HepG2 (cell line): ENCODE measurements at regions not wholly inside any gene's neighbourhood (a gene's known extent, or its start where the extent isn't known, plus 50 kb on each side); places are given as distances from the start of the nearest gene placed in this dataset.
A peak's percentile ranks its signal among the peaks of the same experiment; 100 is the strongest.

Source experiments
- ATAC-seq: fragments of 200-7000 bp; cut with Tn5 transposase; 3 replicates; pipeline ENCODE4 v1.9.1; 2020; ENCODE audit warnings: mild to moderate bottlenecking, moderate library complexity
- BruUV-seq: library from RNA; stranded (reverse); fragments of 400-500 nt; replicated peaks from 2 replicates; lab custom pipeline; 2021; lab: Mats Ljungman, UMichigan
- CTCF ChIA-PET: fragments of 300-600 bp; formaldehyde crosslinking; extraction: SDS; loops from one replicate; lab custom pipeline; 2021; ENCODE audit warnings: low total read pairs, inconsistent platforms, low intra/inter-chr PET ratio; lab: Yijun Ruan, JAX
- POLR2A ChIA-PET: fragments of 350-600 bp; sonication (Branson Sonifier 250); formaldehyde crosslinking; loops from one replicate; lab custom pipeline; 2020; ENCODE audit warnings: antibody characterized with exemption, inconsistent platforms; lab: Yijun Ruan, JAX
- DNase-seq: peaks from one replicate; pipeline ENCODE4 v3.0.0-alpha.2; 2015; ENCODE audit warnings: low spot score
- FAIRE-seq: peaks from 3 replicates; lab custom pipeline; 2011; peaks lifted over from hg19 to GRCh38; lab: Jason Lieb, UNC
- H2AFZ ChIP-seq: one replicate; pipeline ENCODE4 v1.6.1; 2011; ENCODE audit warnings: low read length, inconsistent platforms
- H3K27ac ChIP-seq: fragments of 300-600 bp; 3 replicates; pipeline ENCODE4 v1.8.0; 2011; ENCODE audit warnings: mixed run types, mild to moderate bottlenecking, mixed read lengths, low read length, inconsistent platforms; ENCODE audit not compliant: insufficient read depth; ENCODE audit errors: extremely low read length
- H3K27me3 ChIP-seq, 2 experiments: fragments of 200-600 bp in 1 of 2; 2 replicates in 1 of 2; 3 replicates in 1 of 2; pipeline versions ENCODE4 v1.6.0 to v1.8.0; 2011; ENCODE audit warnings: low read length in 2 of 2, mild to moderate bottlenecking in 2 of 2, moderate library complexity in 2 of 2, inconsistent platforms in 1 of 2; ENCODE audit not compliant: insufficient read depth in 2 of 2, control insufficient read depth in 1 of 2
- H3K36me3 ChIP-seq, 2 experiments: fragments of 200-600 bp in 1 of 2; replicated peaks in 1 of 2; 2 replicates in 1 of 2; 3 replicates in 1 of 2; pipeline versions ENCODE4 v1.5.1 to v1.8.0; 2011; ENCODE audit warnings: low read length in 2 of 2, inconsistent platforms in 1 of 2; ENCODE audit not compliant: insufficient read depth in 2 of 2, control insufficient read depth in 1 of 2
- H3K4me1 ChIP-seq: 2 replicates; pipeline ENCODE4 v1.5.1; 2012; ENCODE audit warnings: low read length, inconsistent platforms; ENCODE audit not compliant: insufficient read depth
- H3K4me2 ChIP-seq: 2 replicates; pipeline ENCODE4 v1.6.0; 2011; ENCODE audit warnings: low read depth, low read length, inconsistent platforms
- H3K4me3 ChIP-seq, 3 experiments: fragments of 200-600 bp in 1 of 3; sonication (generic), shearing (Covaris generic) in 1 of 3; replicated peaks in 1 of 3; 2 replicates each; pipeline ENCODE4 v1.5.1; 2011 to 2016; ENCODE audit warnings: low read length in 3 of 3, inconsistent platforms in 2 of 3, low read depth in 2 of 3, mild to moderate bottlenecking in 2 of 3, control low read depth in 1 of 3, mixed read lengths in 1 of 3; ENCODE audit not compliant: insufficient read depth in 1 of 3
- H3K79me2 ChIP-seq: one replicate; pipeline ENCODE4 v1.6.1; 2011; ENCODE audit warnings: low read length, inconsistent platforms; ENCODE audit not compliant: insufficient read depth
- H3K9ac ChIP-seq: 2 replicates; pipeline ENCODE4 v1.6.0; 2011; ENCODE audit warnings: mild to moderate bottlenecking, low read depth, low read length, inconsistent platforms; ENCODE audit not compliant: insufficient read depth
- H3K9me3 ChIP-seq: 2 replicates; pipeline ENCODE4 v1.5.1; 2012; ENCODE audit warnings: mild to moderate bottlenecking, low read length
- H4K20me1 ChIP-seq: 2 replicates; pipeline ENCODE4 v1.6.0; 2011; ENCODE audit warnings: inconsistent platforms, mild to moderate bottlenecking, low read length, moderate library complexity; ENCODE audit not compliant: insufficient read depth
- EHMT2 ChIP-seq: fragments of 200-600 bp; sonication (generic); IDR thresholded peaks from 2 replicates; pipeline ENCODE4 v1.7.0; 2017; ENCODE audit warnings: antibody characterized with exemption, low read depth, low read length, borderline replicate concordance
- MLX ChIP-seq: IDR thresholded peaks from 2 replicates; pipeline ENCODE4 v1.6.1; 2016
- POGK ChIP-seq: sonication (generic); formaldehyde crosslinking; conservative IDR thresholded peaks from 2 replicates; pipeline ENCODE4 v1.8.0; 2022; ENCODE audit warnings: mild to moderate bottlenecking, moderate library complexity, missing genetic modification reagents
- RAD51 ChIP-seq: fragments of 450-650 bp; IDR thresholded peaks from 2 replicates; pipeline ENCODE4 v1.6.1; 2016; ENCODE audit warnings: borderline replicate concordance
- RARA ChIP-seq: IDR thresholded peaks from 2 replicates; pipeline ENCODE4 v1.6.1; 2016; ENCODE audit warnings: missing genetic modification reagents, missing compliant biosample characterization
- ZBTB20 ChIP-seq: sonication (generic); formaldehyde crosslinking; IDR thresholded peaks from 2 replicates; pipeline ENCODE4 v1.8.1; 2023; ENCODE audit warnings: missing genetic modification reagents, low read depth, mild to moderate bottlenecking, borderline replicate concordance
- ZNF550 ChIP-seq: sonication (generic); formaldehyde crosslinking; IDR thresholded peaks from 2 replicates; pipeline ENCODE4 v1.4.0; 2020; ENCODE audit warnings: mild to moderate bottlenecking, missing genetic modification reagents, borderline replicate concordance
- WGBS: methylation state at CpG from one replicate; pipeline ENCODE4 v1.1.6; 2017; ENCODE audit warnings: low lambda C conversion rate; 5-methylcytosine and 5-hydroxymethylcytosine counted together
- in situ Hi-C: cut with HindIII; loops from 2 replicates; pipeline ENCODE4 v1.10.0; 2017; ENCODE audit warnings: low pct_unique_long_range_greater_than_20kb; ENCODE audit not compliant: extremely low pct_ligation_motif_present
- intact Hi-C: fragments of 100-400 bp; cut with micrococcal nuclease; formaldehyde crosslinking; loops from one replicate; pipeline ENCODE4 v1.10.0; 2022; ENCODE audit not compliant: unreplicated experiment

- TF ChIP-seq POGK (no peak), RARA (CRISPR knock-in tag) (no peak), ZNF550 (CRISPR knock-in tag) (no peak)
- TF ChIP-seq, all 625 proteins: peak for 0
Observed at GRCh38 chr18:61086657-61087056, 246.6 kb upstream of the CDH20 start (continued).

GRCh38 chr18:61091379-61091778, 241.9 kb upstream of the CDH20 start:
- TF ChIP-seq MLX (CRISPR knock-in tag): no peak
- TF ChIP-seq RAD51: peak; percentile 62
- TF ChIP-seq EHMT2: no peak
- TF ChIP-seq ZBTB20: no peak
- Histone ChIP-seq H2AFZ (no peak overlapping the region), H3K9ac (no peak overlapping the region), H4K20me1 (no peaks in the 10 kb centered on the region), H3K79me2 (no peaks in the 10 kb centered on the region), H3K27me3 (no peaks in the 10 kb centered on the region), H3K9me3 (no peaks in the 10 kb centered on the region), H3K4me1 (no peaks in the 10 kb centered on the region), H3K27ac (no peak overlapping the region), H3K4me3 (no peak overlapping the region), H3K4me2 (no peak overlapping the region), H3K36me3 (no peaks in the 10 kb centered on the region)
- FAIRE-seq (no peak), DNase-seq (no peak), ATAC-seq (no peak)
- CTCF ChIA-PET: no interaction called here
- POLR2A ChIA-PET: no interaction called here
- 0% methylated on average over 1 of the region's 1 CpG for WGBS
- intact Hi-C loops: no loop called here
- no TSS peak for BruUV-seq
- in situ Hi-C loops: no loop called here
